GM20000 (cell line): ENCODE measurements at regions not wholly inside any gene's neighbourhood (a gene's known extent, or its start where the extent isn't known, plus 50 kb on each side); places are given as distances from the start of the nearest gene placed in this dataset.

Experiments
- DNase-seq: peaks from one replicate; pipeline ENCODE4 v3.0.0; 2012; ENCODE audit warnings: low spot score
- CTCF ChIP-seq: IDR thresholded peaks from 2 replicates; pipeline ENCODE4 v1.5.1; 2012; ENCODE audit warnings: mild to moderate bottlenecking, control low read depth; ENCODE audit errors: extremely low read depth, missing control alignments

GRCh38 chr6:41467061-41467460 lies 79.1 kb upstream of the FOXP4 start:
- no peak for TF ChIP-seq CTCF
- DNase-seq, result no peak

- TF ChIP-seq CTCF, result no peak
- no peak for DNase-seq
Observed at GRCh38 chr6:41467627-41468404, 78.4 kb upstream of the FOXP4 start.

- no peak for TF ChIP-seq CTCF
- no peak for DNase-seq
Observed at GRCh38 chr6:41469156-41470028, 76.8 kb upstream of the FOXP4 start.

- DNase-seq, result peak; percentile 61
- TF ChIP-seq CTCF, result no peak
Observed at GRCh38 chr6:41470029-41470330, 76.2 kb upstream of the FOXP4 start.

- DNase-seq, result no peak
- no peak for TF ChIP-seq CTCF
Observed at GRCh38 chr6:41470331-41471063, 75.7 kb upstream of the FOXP4 start.

GRCh38 chr6:41471064-41471895 lies 74.9 kb upstream of the FOXP4 start:
- no peak for TF ChIP-seq CTCF
- no peak for DNase-seq
